Ishikawa (cell line): ENCODE measurements at regions not wholly inside any gene's neighbourhood (a gene's known extent, or its start where the extent isn't known, plus 50 kb on each side); places are given as distances from the start of the nearest gene placed in this dataset.

Experiments
- CEBPB ChIP-seq: IDR thresholded peaks from 2 replicates; pipeline ENCODE4 v1.6.1; 2012
- EGR1 ChIP-seq: IDR thresholded peaks from 2 replicates; pipeline ENCODE4 v1.6.1; 2012
- EP300 ChIP-seq: IDR thresholded peaks from 2 replicates; pipeline ENCODE4 v1.6.1; 2012; ENCODE audit warnings: borderline replicate concordance
- MAX ChIP-seq: IDR thresholded peaks from 2 replicates; pipeline ENCODE4 v1.6.1; 2012
- RAD21 ChIP-seq: IDR thresholded peaks from 2 replicates; pipeline ENCODE4 v1.6.1; 2012; ENCODE audit warnings: low read depth
- REST ChIP-seq: IDR thresholded peaks from 2 replicates; pipeline ENCODE4 v1.6.1; 2012; ENCODE audit warnings: low read depth, mild to moderate bottlenecking
- TAF1 ChIP-seq: IDR thresholded peaks from 2 replicates; pipeline ENCODE4 v1.6.1; 2012; ENCODE audit warnings: low read depth, mild to moderate bottlenecking
- TEAD4 ChIP-seq: IDR thresholded peaks from 2 replicates; pipeline ENCODE4 v1.6.1; 2012
- USF1 ChIP-seq: IDR thresholded peaks from 2 replicates; pipeline ENCODE4 v1.6.1; 2012
- YY1 ChIP-seq: IDR thresholded peaks from 2 replicates; pipeline ENCODE4 v1.6.1; 2012; ENCODE audit warnings: low read depth
- ZBTB7A ChIP-seq: IDR thresholded peaks from 2 replicates; pipeline ENCODE4 v1.6.1; 2012; ENCODE audit warnings: low read depth

- TF ChIP-seq CEBPB (no peak), YY1 (no peak), RAD21 (no peak), MAX (no peak), ZBTB7A (no peak), USF1 (no peak), REST (no peak), TAF1 (no peak), EGR1 (no peak), TEAD4 (no peak), EP300 (no peak)
Measured at GRCh38 chr12:77442633-77443032, 377.3 kb upstream of the E2F7 start.
